ENCODE measurements at regions not wholly inside any gene's neighbourhood (a gene's known extent, or its start where the extent isn't known, plus 50 kb on each side); places are given as distances from the start of the nearest gene placed in this dataset.

- no peak for TF ChIP-seq JUNB (IDR thresholded peaks at IDR 0.05; ENCODE audit: unreplicated experiment)
- no peak for TF ChIP-seq CTCF (conservative IDR thresholded peaks at IDR 0.05; ENCODE audit: low read depth in 2 of 2)
- TF ChIP-seq ZNF462 (CRISPR knock-in tag; IDR thresholded peaks at IDR 0.05), result no peak
- TF ChIP-seq EZH2phosphoT487 (IDR thresholded peaks at IDR 0.05; ENCODE audit: unreplicated experiment), result no peak
- TF ChIP-seq CREB1 (CRISPR knock-in tag; IDR thresholded peaks at IDR 0.05; ENCODE audit: low read depth), result no peak
- no peak for TF ChIP-seq EZH2 (IDR thresholded peaks at IDR 0.05; ENCODE audit: low read depth, unreplicated experiment)
- TF ChIP-seq POLR2AphosphoS5 (IDR thresholded peaks at IDR 0.05; ENCODE audit: low read depth), result no peak
- TF ChIP-seq, protein P1, sequence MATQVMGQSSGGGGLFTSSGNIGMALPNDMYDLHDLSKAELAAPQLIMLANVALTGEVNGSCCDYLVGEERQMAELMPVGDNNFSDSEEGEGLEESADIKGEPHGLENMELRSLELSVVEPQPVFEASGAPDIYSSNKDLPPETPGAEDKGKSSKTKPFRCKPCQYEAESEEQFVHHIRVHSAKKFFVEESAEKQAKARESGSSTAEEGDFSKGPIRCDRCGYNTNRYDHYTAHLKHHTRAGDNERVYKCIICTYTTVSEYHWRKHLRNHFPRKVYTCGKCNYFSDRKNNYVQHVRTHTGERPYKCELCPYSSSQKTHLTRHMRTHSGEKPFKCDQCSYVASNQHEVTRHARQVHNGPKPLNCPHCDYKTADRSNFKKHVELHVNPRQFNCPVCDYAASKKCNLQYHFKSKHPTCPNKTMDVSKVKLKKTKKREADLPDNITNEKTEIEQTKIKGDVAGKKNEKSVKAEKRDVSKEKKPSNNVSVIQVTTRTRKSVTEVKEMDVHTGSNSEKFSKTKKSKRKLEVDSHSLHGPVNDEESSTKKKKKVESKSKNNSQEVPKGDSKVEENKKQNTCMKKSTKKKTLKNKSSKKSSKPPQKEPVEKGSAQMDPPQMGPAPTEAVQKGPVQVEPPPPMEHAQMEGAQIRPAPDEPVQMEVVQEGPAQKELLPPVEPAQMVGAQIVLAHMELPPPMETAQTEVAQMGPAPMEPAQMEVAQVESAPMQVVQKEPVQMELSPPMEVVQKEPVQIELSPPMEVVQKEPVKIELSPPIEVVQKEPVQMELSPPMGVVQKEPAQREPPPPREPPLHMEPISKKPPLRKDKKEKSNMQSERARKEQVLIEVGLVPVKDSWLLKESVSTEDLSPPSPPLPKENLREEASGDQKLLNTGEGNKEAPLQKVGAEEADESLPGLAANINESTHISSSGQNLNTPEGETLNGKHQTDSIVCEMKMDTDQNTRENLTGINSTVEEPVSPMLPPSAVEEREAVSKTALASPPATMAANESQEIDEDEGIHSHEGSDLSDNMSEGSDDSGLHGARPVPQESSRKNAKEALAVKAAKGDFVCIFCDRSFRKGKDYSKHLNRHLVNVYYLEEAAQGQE (IDR thresholded peaks at IDR 0.05; ENCODE audit: unreplicated experiment), result no peak
These were observed 342.0 kb downstream of the TBC1D32 start for GRCh38 chr6:120992257-120992656.
